ENCODE measurements at regions not wholly inside any gene's neighbourhood (a gene's known extent, or its start where the extent isn't known, plus 50 kb on each side); places are given as distances from the start of the nearest gene placed in this dataset.

DNA sequence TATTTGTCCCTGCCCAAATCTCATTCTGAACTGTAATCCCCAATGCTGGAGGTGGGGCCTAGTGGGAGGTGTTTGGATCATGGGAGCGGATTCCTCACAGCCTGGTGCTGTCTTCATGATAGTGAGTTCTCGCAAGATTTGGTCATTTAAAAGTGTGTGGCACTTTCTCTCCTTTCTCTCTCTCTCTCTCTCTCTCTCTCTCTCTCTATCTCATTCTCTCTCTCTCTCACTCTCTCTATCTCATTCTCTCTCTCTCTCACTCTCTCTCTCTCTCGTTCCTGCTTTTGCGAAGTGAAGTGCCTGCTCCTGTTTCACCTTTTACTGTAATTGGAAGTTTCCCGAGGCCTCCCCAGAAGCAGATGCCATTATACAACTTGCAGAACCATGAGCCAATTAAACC is 207.3 kb upstream of the NR4A3 start:
- WGBS, 3 donors = 86 to 92% (median 87%) methylated on average over 5 of the region's 5 CpGs
- H3K36me3 ChIP-seq (ENCODE audit: control insufficient read depth in 3 of 3, insufficient read depth in 2 of 3, low read depth in 1 of 3, low read length in 3 of 3) = no peaks in the 10 kb centered on the region
- no peaks in the 10 kb centered on the region for H3K4me1 ChIP-seq (ENCODE audit: control insufficient read depth in 3 of 3, insufficient read depth in 2 of 3, low read depth in 1 of 3, low read length in 2 of 3)
- H3K27me3 ChIP-seq (ENCODE audit: control insufficient read depth in 3 of 3, insufficient read depth in 3 of 3, low read length in 3 of 3) = no peaks in the 10 kb centered on the region
- no peaks in the 10 kb centered on the region for H3K9me3 ChIP-seq (ENCODE audit: control insufficient read depth in 2 of 2, insufficient read depth in 1 of 2, low read depth in 1 of 2, low read length in 1 of 2)
- H3K4me3 ChIP-seq (ENCODE audit: low read depth in 1 of 3, low read length in 3 of 3) = no peak overlapping the region
- no peak for DNase-seq
- FAIRE-seq = no peak
- no peak overlapping the region for H3K27ac ChIP-seq (ENCODE audit: low read depth in 1 of 3, low read length in 2 of 3)

DNA sequence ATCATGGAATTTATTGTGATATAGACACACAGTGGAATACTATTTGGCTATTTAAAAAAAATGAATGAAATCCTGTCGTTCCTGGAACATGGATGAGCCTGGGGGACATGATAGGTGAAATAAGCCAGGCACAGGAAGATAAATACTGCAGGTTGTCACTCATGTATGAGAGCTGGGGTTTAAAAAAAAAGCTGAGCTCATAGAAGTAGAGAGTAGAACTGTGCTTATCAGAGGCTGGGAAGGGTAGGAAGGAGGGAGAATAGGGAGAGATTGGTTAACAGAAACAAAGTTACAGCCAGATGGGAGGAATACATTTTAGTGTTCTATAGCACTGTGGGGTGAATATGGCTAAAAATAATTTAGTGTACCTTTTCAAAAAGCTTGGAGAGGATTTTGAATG is 200.6 kb upstream of the NR4A3 start:
- Histone ChIP-seq H3K36me3 (ENCODE audit: control insufficient read depth in 3 of 3, insufficient read depth in 2 of 3, low read depth in 1 of 3, low read length in 3 of 3) (no peaks in the 10 kb centered on the region), H3K4me1 (ENCODE audit: control insufficient read depth in 3 of 3, insufficient read depth in 2 of 3, low read depth in 1 of 3, low read length in 2 of 3) (no peaks in the 10 kb centered on the region), H3K27me3 (ENCODE audit: control insufficient read depth in 3 of 3, insufficient read depth in 3 of 3, low read length in 3 of 3) (no peaks in the 10 kb centered on the region), H3K4me3 (ENCODE audit: low read depth in 1 of 3, low read length in 3 of 3) (no peak overlapping the region), H3K9me3 (ENCODE audit: control insufficient read depth in 2 of 2, insufficient read depth in 1 of 2, low read depth in 1 of 2, low read length in 1 of 2) (no peaks in the 10 kb centered on the region), H3K27ac (ENCODE audit: low read depth in 1 of 3, low read length in 2 of 3) (no peak overlapping the region)
- 52 to 75% (median 64%) methylated on average over 1 of the region's 1 CpG for WGBS, 3 donors
- FAIRE-seq = no peak
- no peak for DNase-seq

DNA sequence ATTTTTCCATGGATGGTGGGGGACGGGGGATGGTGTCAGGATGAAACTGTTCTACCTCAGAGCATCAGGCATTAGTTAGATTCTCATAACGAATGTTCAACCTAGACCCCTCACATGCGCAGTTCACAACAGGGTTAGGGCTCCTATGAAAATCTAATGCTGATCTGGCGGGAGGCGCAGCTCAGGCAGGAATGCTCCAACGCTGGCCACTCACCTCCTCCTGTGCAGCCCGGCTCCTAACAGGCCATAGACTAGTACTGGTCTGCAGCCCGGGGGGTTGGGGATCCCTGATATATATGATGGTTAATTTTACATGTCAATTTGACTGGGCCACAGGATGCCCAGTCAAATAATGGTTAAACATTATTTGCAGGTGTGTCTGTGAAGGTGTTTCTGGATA is 199.0 kb upstream of the NR4A3 start:
- DNase-seq = no peak
- H3K27me3 ChIP-seq (ENCODE audit: control insufficient read depth in 3 of 3, insufficient read depth in 3 of 3, low read length in 3 of 3) = no peaks in the 10 kb centered on the region
- no peaks in the 10 kb centered on the region for H3K9me3 ChIP-seq (ENCODE audit: control insufficient read depth in 2 of 2, insufficient read depth in 1 of 2, low read depth in 1 of 2, low read length in 1 of 2)
- no peak for FAIRE-seq
- H3K27ac ChIP-seq (ENCODE audit: low read depth in 1 of 3, low read length in 2 of 3) = no peak overlapping the region
- 81 to 86% (median 83%) methylated on average over 8 of the region's 8 CpGs for WGBS, 3 donors
- no peaks in the 10 kb centered on the region for H3K36me3 ChIP-seq (ENCODE audit: control insufficient read depth in 3 of 3, insufficient read depth in 2 of 3, low read depth in 1 of 3, low read length in 3 of 3)
- no peak overlapping the region for H3K4me3 ChIP-seq (ENCODE audit: low read depth in 1 of 3, low read length in 3 of 3)
- no peaks in the 10 kb centered on the region for H3K4me1 ChIP-seq (ENCODE audit: control insufficient read depth in 3 of 3, insufficient read depth in 2 of 3, low read depth in 1 of 3, low read length in 2 of 3)

DNA sequence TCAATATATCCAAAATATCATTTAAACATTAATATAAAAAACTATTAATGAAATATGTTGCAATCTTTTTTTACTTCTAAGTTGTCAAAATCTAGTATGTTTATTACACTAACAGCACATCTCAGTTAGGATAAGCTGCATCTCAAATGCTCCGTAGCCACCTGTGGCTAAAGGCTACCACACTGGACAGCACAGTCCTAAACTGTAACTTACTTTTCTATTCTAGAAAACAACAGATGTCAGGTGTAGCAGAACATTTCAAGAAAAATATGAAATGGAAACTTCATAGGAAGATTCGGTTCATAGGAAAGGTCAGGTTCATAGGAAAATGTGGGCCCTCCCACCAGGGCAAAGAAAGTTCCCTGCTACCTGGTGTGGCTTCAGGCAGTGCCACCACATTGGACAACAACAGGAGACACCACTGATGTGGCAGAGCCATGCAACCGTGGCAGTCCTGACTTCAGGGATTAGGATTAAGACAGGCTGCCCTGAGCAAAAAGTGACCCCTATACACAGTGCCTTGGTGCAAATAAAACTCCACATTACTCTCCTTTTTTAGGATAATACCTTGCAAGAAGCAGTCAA is 197.8 kb upstream of the NR4A3 start:
- no peak for FAIRE-seq
- no peaks in the 10 kb centered on the region for H3K27me3 ChIP-seq (ENCODE audit: control insufficient read depth in 3 of 3, insufficient read depth in 3 of 3, low read length in 3 of 3)
- no peak for DNase-seq
- no peaks in the 10 kb centered on the region for H3K4me1 ChIP-seq (ENCODE audit: control insufficient read depth in 3 of 3, insufficient read depth in 2 of 3, low read depth in 1 of 3, low read length in 2 of 3)
- no peaks in the 10 kb centered on the region for H3K9me3 ChIP-seq (ENCODE audit: control insufficient read depth in 2 of 2, insufficient read depth in 1 of 2, low read depth in 1 of 2, low read length in 1 of 2)
- H3K36me3 ChIP-seq (ENCODE audit: control insufficient read depth in 3 of 3, insufficient read depth in 2 of 3, low read depth in 1 of 3, low read length in 3 of 3) = no peaks in the 10 kb centered on the region
- 81 to 86% (median 85%) methylated on average over 3 of the region's 3 CpGs for WGBS, 3 donors
- no peak overlapping the region for H3K27ac ChIP-seq (ENCODE audit: low read depth in 1 of 3, low read length in 2 of 3)
- H3K4me3 ChIP-seq (ENCODE audit: low read depth in 1 of 3, low read length in 3 of 3) = no peak overlapping the region

DNA sequence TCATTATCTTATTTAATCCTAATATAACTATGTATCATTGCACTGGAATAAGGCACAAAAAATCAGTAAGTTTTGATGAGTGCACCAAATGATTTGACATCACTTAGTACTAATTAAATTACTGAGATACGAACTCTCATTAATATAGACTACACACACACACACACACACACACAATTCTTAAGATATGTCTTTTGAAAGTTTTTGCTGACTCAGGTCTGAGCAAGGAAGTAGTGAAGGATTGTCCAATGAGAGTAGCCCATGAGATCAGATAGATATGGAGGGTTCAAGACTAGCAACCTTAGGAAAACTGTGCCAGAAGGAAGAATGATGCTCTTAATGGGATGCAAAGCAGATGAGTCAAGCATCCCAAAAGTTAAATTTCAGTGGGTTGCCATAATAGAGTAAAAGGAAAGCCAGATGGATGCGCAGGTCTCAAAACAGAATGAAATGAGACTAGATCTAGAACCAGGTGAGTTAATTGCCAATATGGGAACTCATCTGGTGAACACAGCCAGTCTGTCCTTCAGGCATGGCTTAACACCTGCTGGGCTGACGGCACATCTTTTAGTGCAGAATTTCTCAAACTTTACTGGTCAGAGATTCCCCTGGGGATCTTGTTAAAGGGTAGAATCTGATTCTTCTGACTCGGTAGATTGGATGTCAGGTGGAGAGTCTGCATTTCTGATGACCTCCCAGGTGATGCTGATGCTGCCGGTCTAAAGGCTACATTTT is 197.0 kb upstream of the NR4A3 start:
- Histone ChIP-seq H3K27me3 (ENCODE audit: control insufficient read depth in 3 of 3, insufficient read depth in 3 of 3, low read length in 3 of 3) (no peaks in the 10 kb centered on the region), H3K9me3 (ENCODE audit: control insufficient read depth in 2 of 2, insufficient read depth in 1 of 2, low read depth in 1 of 2, low read length in 1 of 2) (no peaks in the 10 kb centered on the region), H3K4me1 (ENCODE audit: control insufficient read depth in 3 of 3, insufficient read depth in 2 of 3, low read depth in 1 of 3, low read length in 2 of 3) (no peaks in the 10 kb centered on the region), H3K4me3 (ENCODE audit: low read depth in 1 of 3, low read length in 3 of 3) (no peak overlapping the region), H3K36me3 (ENCODE audit: control insufficient read depth in 3 of 3, insufficient read depth in 2 of 3, low read depth in 1 of 3, low read length in 3 of 3) (no peaks in the 10 kb centered on the region), H3K27ac (ENCODE audit: low read depth in 1 of 3, low read length in 2 of 3) (no peak overlapping the region)
- 87 to 96% (median 92%) methylated on average over 5 of the region's 5 CpGs for WGBS, 3 donors
- FAIRE-seq (no peak), DNase-seq (no peak)

GRCh38 chr9:99626426-99626825 is 195.3 kb upstream of the NR4A3 start:
- Histone ChIP-seq H3K4me1 (ENCODE audit: control insufficient read depth in 3 of 3, insufficient read depth in 2 of 3, low read depth in 1 of 3, low read length in 2 of 3) (no peaks in the 10 kb centered on the region), H3K27me3 (ENCODE audit: control insufficient read depth in 3 of 3, insufficient read depth in 3 of 3, low read length in 3 of 3) (no peaks in the 10 kb centered on the region), H3K4me3 (ENCODE audit: low read depth in 1 of 3, low read length in 3 of 3) (no peak overlapping the region), H3K36me3 (ENCODE audit: control insufficient read depth in 3 of 3, insufficient read depth in 2 of 3, low read depth in 1 of 3, low read length in 3 of 3) (no peaks in the 10 kb centered on the region), H3K27ac (ENCODE audit: low read depth in 1 of 3, low read length in 2 of 3) (no peak overlapping the region), H3K9me3 (ENCODE audit: control insufficient read depth in 2 of 2, insufficient read depth in 1 of 2, low read depth in 1 of 2, low read length in 1 of 2) (no peaks in the 10 kb centered on the region)
- FAIRE-seq = no peak
- no peak for DNase-seq

DNA sequence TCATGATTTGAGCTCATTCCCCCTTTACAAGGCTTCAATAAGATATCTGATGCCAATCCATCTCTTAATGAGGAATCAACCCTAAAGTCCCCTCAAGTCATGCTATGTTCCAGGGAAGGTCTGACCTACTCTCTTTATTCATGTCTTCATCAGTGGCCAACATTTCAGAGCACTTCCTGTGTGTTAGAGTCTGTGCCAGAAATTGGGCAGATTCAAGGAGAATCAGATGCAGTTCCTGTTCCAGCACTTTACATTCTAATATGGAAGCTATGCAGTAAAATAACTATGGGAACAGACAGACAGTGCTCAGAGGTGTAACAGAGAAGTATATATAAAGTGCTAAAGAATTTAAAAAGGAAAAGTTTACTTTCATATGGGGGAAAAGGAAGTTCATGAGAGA is 193.4 kb upstream of the NR4A3 start:
- FAIRE-seq = no peak
- Histone ChIP-seq H3K9me3 (ENCODE audit: control insufficient read depth in 2 of 2, insufficient read depth in 1 of 2, low read depth in 1 of 2, low read length in 1 of 2) (no peaks in the 10 kb centered on the region), H3K4me3 (ENCODE audit: low read depth in 1 of 3, low read length in 3 of 3) (no peak overlapping the region), H3K27me3 (ENCODE audit: control insufficient read depth in 3 of 3, insufficient read depth in 3 of 3, low read length in 3 of 3) (no peaks in the 10 kb centered on the region), H3K4me1 (ENCODE audit: control insufficient read depth in 3 of 3, insufficient read depth in 2 of 3, low read depth in 1 of 3, low read length in 2 of 3) (no peaks in the 10 kb centered on the region), H3K27ac (ENCODE audit: low read depth in 1 of 3, low read length in 2 of 3) (no peak overlapping the region), H3K36me3 (ENCODE audit: control insufficient read depth in 3 of 3, insufficient read depth in 2 of 3, low read depth in 1 of 3, low read length in 3 of 3) (no peaks in the 10 kb centered on the region)
- no peak for DNase-seq

GRCh38 chr9:99628849-99629620 is 192.7 kb upstream of the NR4A3 start:
- H3K9me3 ChIP-seq (ENCODE audit: control insufficient read depth in 2 of 2, insufficient read depth in 1 of 2, low read depth in 1 of 2, low read length in 1 of 2) = no peaks in the 10 kb centered on the region
- 88 to 94% (median 93%) methylated on average over 3 of the region's 3 CpGs for WGBS, 3 donors
- no peaks in the 10 kb centered on the region for H3K4me1 ChIP-seq (ENCODE audit: control insufficient read depth in 3 of 3, insufficient read depth in 2 of 3, low read depth in 1 of 3, low read length in 2 of 3)
- H3K4me3 ChIP-seq (ENCODE audit: low read depth in 1 of 3, low read length in 3 of 3) = no peak overlapping the region
- no peaks in the 10 kb centered on the region for H3K36me3 ChIP-seq (ENCODE audit: control insufficient read depth in 3 of 3, insufficient read depth in 2 of 3, low read depth in 1 of 3, low read length in 3 of 3)
- no peak overlapping the region for H3K27ac ChIP-seq (ENCODE audit: low read depth in 1 of 3, low read length in 2 of 3)
- FAIRE-seq = no peak
- no peaks in the 10 kb centered on the region for H3K27me3 ChIP-seq (ENCODE audit: control insufficient read depth in 3 of 3, insufficient read depth in 3 of 3, low read length in 3 of 3)
- no peak for DNase-seq
